Spinal cord (tissue), 9 donors: ENCODE measurements at regions not wholly inside any gene's neighbourhood (a gene's known extent, or its start where the extent isn't known, plus 50 kb on each side); places are given as distances from the start of the nearest gene placed in this dataset.
A peak's percentile ranks its signal among the peaks of the same experiment; 100 is the strongest.

Experiments used
- DNase-seq, 6 donors: peaks; one replicate each; pipeline versions ENCODE4 v3.0.0 to v3.0.0-alpha.2; 2013 to 2015; ENCODE audit warnings: low spot score in 6 of 6, low read depth in 4 of 6
- H3K27ac ChIP-seq: one replicate; pipeline ENCODE4 v1.5.1; 2013; ENCODE audit warnings: low read depth, low read length, control low read depth
- H3K27me3 ChIP-seq: one replicate; pipeline ENCODE4 v1.6.1; 2013; ENCODE audit warnings: low read length; ENCODE audit not compliant: control insufficient read depth, insufficient read depth
- H3K36me3 ChIP-seq: one replicate; pipeline ENCODE4 v1.6.1; 2013; ENCODE audit warnings: low read length; ENCODE audit not compliant: control insufficient read depth, insufficient read depth
- H3K4me1 ChIP-seq: one replicate; pipeline ENCODE4 v1.6.1; 2013; ENCODE audit warnings: low read length; ENCODE audit not compliant: control insufficient read depth, insufficient read depth
- H3K4me3 ChIP-seq: one replicate; pipeline ENCODE4 v1.5.1; 2013; ENCODE audit warnings: low read depth, low read length, control low read depth
- H3K9me3 ChIP-seq: one replicate; pipeline ENCODE4 v1.6.1; 2013; ENCODE audit warnings: low read length; ENCODE audit not compliant: control insufficient read depth, insufficient read depth
- WGBS: methylation state at CpG from one replicate; pipeline ENCODE4 v1.1.5; 2013; ENCODE audit warnings: missing lambda C conversion rate; ENCODE audit not compliant: insufficient coverage; 5-methylcytosine and 5-hydroxymethylcytosine counted together
- donor health status: healthy.

GRCh38 chr17:77470330-77470786 is 329.6 kb downstream of the SEC14L1 start:
- Histone ChIP-seq H3K9me3 (no peaks in the 10 kb centered on the region), H3K4me1 (peaks cover 95% of the 10 kb centered on the region), H3K27ac (peak overlapping the region; percentile 89), H3K27me3 (no peaks in the 10 kb centered on the region), H3K4me3 (no peak overlapping the region), H3K36me3 (peaks cover 22% of the 10 kb centered on the region)
- 94% methylated on average over 3 of the region's 3 CpGs for WGBS
- no peak for DNase-seq

- Histone ChIP-seq H3K36me3 (peaks cover 29% of the 10 kb centered on the region), H3K9me3 (no peaks in the 10 kb centered on the region), H3K4me1 (peaks cover 95% of the 10 kb centered on the region), H3K27me3 (no peaks in the 10 kb centered on the region), H3K27ac (peak overlapping the region; percentile 89), H3K4me3 (no peak overlapping the region)
- WGBS = 45% methylated on average over 8 of the region's 9 CpGs
- no peak for DNase-seq
Observed at GRCh38 chr17:77470800-77471733, 330.3 kb downstream of the SEC14L1 start.

- Histone ChIP-seq H3K4me1 (peaks cover 95% of the 10 kb centered on the region), H3K4me3 (no peak overlapping the region), H3K27ac (peak overlapping the region; percentile 89), H3K27me3 (no peaks in the 10 kb centered on the region), H3K9me3 (no peaks in the 10 kb centered on the region), H3K36me3 (peaks cover 29% of the 10 kb centered on the region)
- peak in 4 of 6 donors; percentile 79 to 96 (median 89) for DNase-seq
- 6% methylated on average over 4 of the region's 12 CpGs for WGBS
Observed at GRCh38 chr17:77471984-77472461, 331.3 kb downstream of the SEC14L1 start.

GRCh38 chr17:77472468-77473310 is 331.9 kb downstream of the SEC14L1 start:
- H3K4me1 ChIP-seq = peaks cover 95% of the 10 kb centered on the region
- 14% methylated on average over 9 of the region's 10 CpGs for WGBS
- peaks cover 23% of the 10 kb centered on the region for H3K36me3 ChIP-seq

GRCh38 chr17:77473615-77474226 is 333.0 kb downstream of the SEC14L1 start:
- H3K9me3 ChIP-seq = no peaks in the 10 kb centered on the region
- no peaks in the 10 kb centered on the region for H3K27me3 ChIP-seq
- H3K4me3 ChIP-seq = no peak overlapping the region
- WGBS = 63% methylated on average over 3 of the region's 6 CpGs
- H3K27ac ChIP-seq = peak overlapping the region; percentile 89
- H3K4me1 ChIP-seq = peaks cover 90% of the 10 kb centered on the region
- DNase-seq = no peak
- peaks cover 23% of the 10 kb centered on the region for H3K36me3 ChIP-seq

More at GRCh38 chr17:77472468-77473310, 331.9 kb downstream of the SEC14L1 start:
- Histone ChIP-seq H3K27me3 (no peaks in the 10 kb centered on the region), H3K9me3 (no peaks in the 10 kb centered on the region), H3K4me3 (no peak overlapping the region), H3K27ac (peak overlapping the region; percentile 89)
- peak in 2 of 6 donors; percentile 84 to 86 for DNase-seq

- Histone ChIP-seq H3K27ac (peak overlapping the region; percentile 59), H3K4me1 (peaks cover 88% of the 10 kb centered on the region), H3K9me3 (no peaks in the 10 kb centered on the region), H3K27me3 (no peaks in the 10 kb centered on the region), H3K4me3 (no peak overlapping the region), H3K36me3 (peaks cover 24% of the 10 kb centered on the region)
- 52% methylated on average over 5 of the region's 12 CpGs for WGBS
- peak in 2 of 6 donors; percentile 57 to 79 for DNase-seq
Observed at GRCh38 chr17:77474292-77474988, 333.7 kb downstream of the SEC14L1 start.

- 34% methylated on average over 21 of the region's 27 CpGs for WGBS
- Histone ChIP-seq H3K36me3 (peaks cover 17% of the 10 kb centered on the region), H3K4me3 (no peak overlapping the region), H3K9me3 (no peaks in the 10 kb centered on the region), H3K4me1 (peaks cover 90% of the 10 kb centered on the region), H3K27ac (peak overlapping the region; percentile 59), H3K27me3 (no peaks in the 10 kb centered on the region)
- DNase-seq = peak in 2 of 6 donors; percentile 65 to 88
Observed at GRCh38 chr17:77475016-77475976, 334.5 kb downstream of the SEC14L1 start.

GRCh38 chr17:77476006-77476405 is 335.2 kb downstream of the SEC14L1 start:
- no peak overlapping the region for H3K4me3 ChIP-seq
- 44% methylated on average over 5 of the region's 7 CpGs for WGBS
- H3K9me3 ChIP-seq = no peaks in the 10 kb centered on the region
- DNase-seq = no peak
- peaks cover 90% of the 10 kb centered on the region for H3K4me1 ChIP-seq
- H3K36me3 ChIP-seq = peaks cover 21% of the 10 kb centered on the region
- no peaks in the 10 kb centered on the region for H3K27me3 ChIP-seq
- H3K27ac ChIP-seq = peak overlapping the region; percentile 59
